ENCODE measurements at regions not wholly inside any gene's neighbourhood (a gene's known extent, or its start where the extent isn't known, plus 50 kb on each side); places are given as distances from the start of the nearest gene placed in this dataset.

DNA sequence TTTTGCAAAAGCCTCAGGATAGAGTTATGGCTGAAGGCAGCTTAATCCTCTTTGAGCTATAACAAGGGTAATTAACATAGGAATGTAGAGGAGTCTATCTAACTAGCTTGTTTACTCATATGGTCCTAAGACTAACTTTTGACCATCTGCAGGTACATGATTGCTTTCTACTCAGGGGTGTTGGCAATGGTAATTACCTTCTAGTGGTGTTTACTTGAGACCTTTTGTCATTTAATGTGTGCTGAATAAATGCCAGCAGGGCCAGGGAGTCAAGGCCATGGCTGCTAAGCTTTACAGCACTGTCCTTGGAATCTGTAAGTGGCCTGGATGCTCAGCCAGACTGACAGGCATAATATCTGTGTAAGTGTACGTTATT, 1325.0 kb downstream of the XPNPEP1 start:
- ChIA-PET CTCF (no interaction called here), POLR2A (no interaction called here)
- peaks cover 14% of the 10 kb centered on the region for H3K4me1 Mint-ChIP-seq
- no peak overlapping the region for H3K4me3 Mint-ChIP-seq
- no peak overlapping the region for H3K27ac ChIP-seq (ENCODE audit: low read length in 2 of 2)
- H3K9me3 ChIP-seq (ENCODE audit: control extremely low read depth in 1 of 3, control insufficient read depth in 2 of 3, insufficient read depth in 1 of 3, low read length in 2 of 3), result no peaks in the 10 kb centered on the region
- H3K79me2 ChIP-seq (ENCODE audit: control insufficient read depth, insufficient read depth, low read length), result no peaks in the 10 kb centered on the region
- H3K9me3 Mint-ChIP-seq (ENCODE audit: insufficient read depth), result no peaks in the 10 kb centered on the region
- H3K4me2 ChIP-seq (replicated peaks; ENCODE audit: low read depth, low read length, poor library complexity, severe bottlenecking), result no peak overlapping the region
- H3K27ac Mint-ChIP-seq, result no peak overlapping the region
- ATAC-seq (ENCODE audit: low read depth), result no peak
- no peaks in the 10 kb centered on the region for H4K20me1 ChIP-seq (ENCODE audit: control insufficient read depth, insufficient read depth, low read length, poor library complexity, severe bottlenecking)
- TF ChIP-seq, protein P1, sequence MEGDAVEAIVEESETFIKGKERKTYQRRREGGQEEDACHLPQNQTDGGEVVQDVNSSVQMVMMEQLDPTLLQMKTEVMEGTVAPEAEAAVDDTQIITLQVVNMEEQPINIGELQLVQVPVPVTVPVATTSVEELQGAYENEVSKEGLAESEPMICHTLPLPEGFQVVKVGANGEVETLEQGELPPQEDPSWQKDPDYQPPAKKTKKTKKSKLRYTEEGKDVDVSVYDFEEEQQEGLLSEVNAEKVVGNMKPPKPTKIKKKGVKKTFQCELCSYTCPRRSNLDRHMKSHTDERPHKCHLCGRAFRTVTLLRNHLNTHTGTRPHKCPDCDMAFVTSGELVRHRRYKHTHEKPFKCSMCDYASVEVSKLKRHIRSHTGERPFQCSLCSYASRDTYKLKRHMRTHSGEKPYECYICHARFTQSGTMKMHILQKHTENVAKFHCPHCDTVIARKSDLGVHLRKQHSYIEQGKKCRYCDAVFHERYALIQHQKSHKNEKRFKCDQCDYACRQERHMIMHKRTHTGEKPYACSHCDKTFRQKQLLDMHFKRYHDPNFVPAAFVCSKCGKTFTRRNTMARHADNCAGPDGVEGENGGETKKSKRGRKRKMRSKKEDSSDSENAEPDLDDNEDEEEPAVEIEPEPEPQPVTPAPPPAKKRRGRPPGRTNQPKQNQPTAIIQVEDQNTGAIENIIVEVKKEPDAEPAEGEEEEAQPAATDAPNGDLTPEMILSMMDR (IDR thresholded peaks at IDR 0.05), result no peak
- no peak for TF ChIP-seq EZH2 (IDR thresholded peaks at IDR 0.05; ENCODE audit: borderline replicate concordance, insufficient read depth, low read depth, low read length, poor library complexity, severe bottlenecking)
- no peaks in the 10 kb centered on the region for H3K36me3 ChIP-seq (replicated peaks in 1 of 2; ENCODE audit: control extremely low read depth in 1 of 2, control insufficient read depth in 1 of 2, extremely low read depth in 1 of 2, insufficient read depth in 2 of 2, low read length in 1 of 2)
- H3K9ac ChIP-seq (ENCODE audit: low read length), result no peak overlapping the region
- DNase-seq, result no peak
- 60% methylated on average over 1 of the region's 1 CpG for WGBS (ENCODE audit: insufficient coverage)
- no peaks in the 10 kb centered on the region for H3K27me3 Mint-ChIP-seq
- H3K4me3 ChIP-seq (ENCODE audit: control extremely low read depth in 1 of 5, extremely low read depth in 1 of 5, insufficient read depth in 1 of 5, low read depth in 2 of 5, low read length in 4 of 5), result no peak overlapping the region
- H2AFZ ChIP-seq (ENCODE audit: insufficient read depth, low read depth, low read length, poor library complexity, severe bottlenecking), result no peak overlapping the region
- H3K27me3 ChIP-seq (replicated peaks in 1 of 4; ENCODE audit: control extremely low read depth in 1 of 4, control insufficient read depth in 3 of 4, insufficient read depth in 4 of 4, low read length in 3 of 4), result no peaks in the 10 kb centered on the region
- peaks cover 0 to 7% of the 10 kb centered on the region in 2 donors for H3K4me1 ChIP-seq (ENCODE audit: control insufficient read depth in 2 of 2, insufficient read depth in 2 of 2, low read length in 2 of 2)
- intact Hi-C loops (cut with micrococcal nuclease), result no loop called here

- ChIA-PET POLR2A (no interaction called here), CTCF (no interaction called here)
- WGBS (ENCODE audit: insufficient coverage), result 100% methylated on average over 1 of the region's 2 CpGs
- H3K9ac ChIP-seq (ENCODE audit: low read length), result no peak overlapping the region
- H3K27me3 Mint-ChIP-seq, result no peaks in the 10 kb centered on the region
- no peaks in the 10 kb centered on the region for H4K20me1 ChIP-seq (ENCODE audit: control insufficient read depth, insufficient read depth, low read length, poor library complexity, severe bottlenecking)
- TF ChIP-seq EZH2 (IDR thresholded peaks at IDR 0.05; ENCODE audit: borderline replicate concordance, insufficient read depth, low read depth, low read length, poor library complexity, severe bottlenecking), result no peak
- TF ChIP-seq, protein P1 (IDR thresholded peaks at IDR 0.05), result no peak
- no peak overlapping the region for H3K4me3 ChIP-seq (ENCODE audit: control extremely low read depth in 1 of 5, extremely low read depth in 1 of 5, insufficient read depth in 1 of 5, low read depth in 2 of 5, low read length in 4 of 5)
- ATAC-seq (ENCODE audit: low read depth) (no peak), DNase-seq (no peak)
- no peak overlapping the region for H3K27ac Mint-ChIP-seq
- H3K79me2 ChIP-seq (ENCODE audit: control insufficient read depth, insufficient read depth, low read length), result no peaks in the 10 kb centered on the region
- H3K27me3 ChIP-seq (replicated peaks in 1 of 4; ENCODE audit: control extremely low read depth in 1 of 4, control insufficient read depth in 3 of 4, insufficient read depth in 4 of 4, low read length in 3 of 4), result no peaks in the 10 kb centered on the region
- peaks cover 14% of the 10 kb centered on the region for H3K4me1 Mint-ChIP-seq
- no peaks in the 10 kb centered on the region for H3K9me3 ChIP-seq (ENCODE audit: control extremely low read depth in 1 of 3, control insufficient read depth in 2 of 3, insufficient read depth in 1 of 3, low read length in 2 of 3)
- H3K36me3 ChIP-seq (replicated peaks in 1 of 2; ENCODE audit: control extremely low read depth in 1 of 2, control insufficient read depth in 1 of 2, extremely low read depth in 1 of 2, insufficient read depth in 2 of 2, low read length in 1 of 2), result no peaks in the 10 kb centered on the region
- no peak overlapping the region for H2AFZ ChIP-seq (ENCODE audit: insufficient read depth, low read depth, low read length, poor library complexity, severe bottlenecking)
- no peak overlapping the region for H3K4me3 Mint-ChIP-seq
- intact Hi-C loops (cut with micrococcal nuclease), result no loop called here
- H3K4me2 ChIP-seq (replicated peaks; ENCODE audit: low read depth, low read length, poor library complexity, severe bottlenecking), result no peak overlapping the region
- peaks cover 0 to 7% of the 10 kb centered on the region in 2 donors for H3K4me1 ChIP-seq (ENCODE audit: control insufficient read depth in 2 of 2, insufficient read depth in 2 of 2, low read length in 2 of 2)
- no peaks in the 10 kb centered on the region for H3K9me3 Mint-ChIP-seq (ENCODE audit: insufficient read depth)
- no peak overlapping the region for H3K27ac ChIP-seq (ENCODE audit: low read length in 2 of 2)
These were observed 1325.5 kb downstream of the XPNPEP1 start for GRCh38 chr10:108597657-108598319.

All from B cell (primary cell).